ENCODE measurements at regions not wholly inside any gene's neighbourhood (a gene's known extent, or its start where the extent isn't known, plus 50 kb on each side); places are given as distances from the start of the nearest gene placed in this dataset.

DNA sequence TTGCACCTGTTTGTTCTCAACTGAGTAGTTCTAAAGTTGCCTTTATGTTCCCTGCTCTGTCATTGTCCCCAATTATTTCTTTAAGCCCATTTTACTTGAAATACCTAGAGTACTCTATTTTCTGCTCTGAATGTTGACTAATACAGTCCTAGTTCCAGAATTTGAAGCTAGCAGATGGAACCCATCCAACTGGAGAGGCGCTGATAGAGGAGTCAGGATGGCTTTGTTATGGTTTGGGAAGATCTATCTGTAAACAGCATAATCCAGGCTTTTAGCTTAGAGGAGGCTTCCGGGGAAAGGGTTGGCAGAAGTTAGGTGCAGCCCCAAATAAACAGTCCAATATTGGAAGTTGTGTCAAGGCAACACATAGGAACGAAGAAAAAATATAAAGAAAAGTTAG lies 927.7 kb downstream of the TFAP2A start:
- TF ChIP-seq POLR2AphosphoS5 (IDR thresholded peaks at IDR 0.05; ENCODE audit: low read depth, low read length) (no peak), TAF1 (IDR thresholded peaks at IDR 0.05; ENCODE audit: borderline replicate concordance, insufficient read depth, low read length) (no peak), SIN3A (IDR thresholded peaks at IDR 0.05; ENCODE audit: borderline replicate concordance, insufficient read depth, low read length) (no peak)

Measured in PFSK-1 (cell line).